ENCODE measurements at regions not wholly inside any gene's neighbourhood (a gene's known extent, or its start where the extent isn't known, plus 50 kb on each side); places are given as distances from the start of the nearest gene placed in this dataset.

- Histone ChIP-seq H3K4me1 (replicated peaks) (no peaks in the 10 kb centered on the region), H3K9me3 (no peaks in the 10 kb centered on the region), H3K27me3 (replicated peaks; ENCODE audit: insufficient read depth) (no peaks in the 10 kb centered on the region), H3K27ac (peak overlapping the region; percentile 28 to 63), H3K36me3 (no peaks in the 10 kb centered on the region), H3K4me3 (no peak overlapping the region)
- intact Hi-C loops (cut with DNase I) = no loop called here
- WGBS = 66% methylated on average over 4 of the region's 4 CpGs
- TF ChIP-seq CTCF (IDR thresholded peaks at IDR 0.05) = no peak
- no peak for DNase-seq (ENCODE audit: low spot score)
Observed at GRCh38 chr4:142913461-142914030, 67.4 kb upstream of the INPP4B start.

DNA sequence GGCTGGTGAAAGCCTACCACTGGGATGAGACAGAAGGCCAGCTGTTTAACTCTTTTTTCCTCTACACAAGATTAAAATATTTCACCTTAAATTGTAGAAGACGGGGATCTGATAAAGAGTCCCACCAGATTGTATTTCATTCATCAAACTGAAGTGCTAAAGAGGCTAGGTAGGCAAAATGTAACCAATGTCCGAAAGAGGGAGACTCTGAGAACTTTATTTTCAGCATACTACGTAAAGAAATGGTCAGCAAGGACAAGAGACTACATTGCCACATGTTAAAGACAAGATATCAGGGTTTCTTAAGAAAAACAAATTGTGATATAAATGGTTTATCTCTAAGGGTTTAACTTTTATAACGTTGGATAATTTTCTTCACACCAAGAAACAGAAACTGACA, 71.6 kb upstream of the INPP4B start:
- H3K4me3 ChIP-seq = no peak overlapping the region
- TF ChIP-seq POLR2AphosphoS5 (IDR thresholded peaks at IDR 0.05) (no peak), CTCF (IDR thresholded peaks at IDR 0.05) (no peak), POLR2A (IDR thresholded peaks at IDR 0.05) (no peak)
- H3K36me3 ChIP-seq = no peaks in the 10 kb centered on the region
- WGBS = 76% methylated on average over 4 of the region's 4 CpGs
- DNase-seq (ENCODE audit: low spot score) = no peak
- H3K27ac ChIP-seq = no peak overlapping the region
- H3K27me3 ChIP-seq (replicated peaks; ENCODE audit: insufficient read depth) = no peaks in the 10 kb centered on the region
- no peaks in the 10 kb centered on the region for H3K9me3 ChIP-seq
- intact Hi-C loops (cut with DNase I) = no loop called here
- no peaks in the 10 kb centered on the region for H3K4me1 ChIP-seq (replicated peaks)

DNA sequence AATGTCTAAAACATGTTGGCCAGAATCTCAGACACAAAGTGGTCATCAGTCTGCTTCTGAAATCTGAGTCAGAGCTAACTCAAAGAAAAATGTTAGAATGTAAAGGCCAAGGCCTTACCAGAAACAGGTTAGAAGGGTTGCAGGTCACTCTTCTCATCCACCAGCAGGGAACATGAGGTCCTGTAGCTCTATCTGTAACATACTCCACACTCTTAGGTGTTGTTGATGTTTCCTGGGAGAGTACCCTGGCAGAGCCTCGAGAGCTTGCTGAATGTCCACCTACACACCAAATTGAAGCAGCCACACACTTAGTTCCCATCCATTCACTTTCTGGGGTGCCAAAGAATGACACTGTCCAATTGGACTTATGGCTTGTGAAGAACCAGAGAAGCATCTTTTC, 76.6 kb upstream of the INPP4B start:
- no peak for DNase-seq (ENCODE audit: low spot score)
- H3K4me3 ChIP-seq = no peak overlapping the region
- no peak overlapping the region for H3K27ac ChIP-seq
- H3K9me3 ChIP-seq = no peaks in the 10 kb centered on the region
- intact Hi-C loops (cut with DNase I) = no loop called here
- no peaks in the 10 kb centered on the region for H3K36me3 ChIP-seq
- TF ChIP-seq CTCF (IDR thresholded peaks at IDR 0.05) (no peak), POLR2A (IDR thresholded peaks at IDR 0.05) (no peak)
- 64% methylated on average over 1 of the region's 1 CpG for WGBS
- H3K27me3 ChIP-seq (replicated peaks; ENCODE audit: insufficient read depth) = no peaks in the 10 kb centered on the region
- H3K4me1 ChIP-seq (replicated peaks) = no peaks in the 10 kb centered on the region

- no peak overlapping the region for H3K27ac ChIP-seq
- TF ChIP-seq POLR2A (IDR thresholded peaks at IDR 0.05) = no peak
- no peak for TF ChIP-seq POLR2AphosphoS5 (IDR thresholded peaks at IDR 0.05)
- TF ChIP-seq CTCF (IDR thresholded peaks at IDR 0.05) = no peak
- H3K9me3 ChIP-seq = no peaks in the 10 kb centered on the region
- no peak for DNase-seq (ENCODE audit: low spot score)
- no peaks in the 10 kb centered on the region for H3K36me3 ChIP-seq
- H3K4me3 ChIP-seq = no peak overlapping the region
- intact Hi-C loops (cut with DNase I) = loop anchor here (2.0 kb wide), 1 partner anchor 35 kb away; no protein-coding TSS in a partner anchor
- H3K4me1 ChIP-seq (replicated peaks) = no peaks in the 10 kb centered on the region
- H3K27me3 ChIP-seq (replicated peaks; ENCODE audit: insufficient read depth) = no peaks in the 10 kb centered on the region
Observed at GRCh38 chr4:142923619-142924018, 77.5 kb upstream of the INPP4B start.

- H3K36me3 ChIP-seq = no peaks in the 10 kb centered on the region
- H3K9me3 ChIP-seq = no peaks in the 10 kb centered on the region
- WGBS = 52% methylated on average over 1 of the region's 1 CpG
- TF ChIP-seq POLR2A (IDR thresholded peaks at IDR 0.05) (no peak), CTCF (IDR thresholded peaks at IDR 0.05) (no peak), POLR2AphosphoS5 (IDR thresholded peaks at IDR 0.05) (no peak)
- no peaks in the 10 kb centered on the region for H3K27me3 ChIP-seq (replicated peaks; ENCODE audit: insufficient read depth)
- intact Hi-C loops (cut with DNase I) = loop anchor here (2.0 kb wide), 1 partner anchor 34 kb away; no protein-coding TSS in a partner anchor
- H3K27ac ChIP-seq = no peak overlapping the region
- DNase-seq (ENCODE audit: low spot score) = no peak
- H3K4me1 ChIP-seq (replicated peaks) = no peaks in the 10 kb centered on the region
- no peak overlapping the region for H3K4me3 ChIP-seq
Observed at GRCh38 chr4:142925161-142925560, 79.1 kb upstream of the INPP4B start.

Data from prostate gland (tissue), 2 donors.